COLO829 (cell line): ENCODE measurements at regions not wholly inside any gene's neighbourhood (a gene's known extent, or its start where the extent isn't known, plus 50 kb on each side); places are given as distances from the start of the nearest gene placed in this dataset.
A peak's percentile ranks its signal among the peaks of the same experiment; 100 is the strongest.
"Not testable (repeated sequence)": the region's sequence is repeated elsewhere in the genome, so short reads cannot be mapped to it uniquely, and the experiment has no call there.

ENCODE experiments used
- DNase-seq: peaks from one replicate; pipeline ENCODE4 v3.0.0; 2012; ENCODE audit warnings: low spot score

- no peak for DNase-seq
Measured at GRCh38 chr5:45057564-45057963, 248.8 kb downstream of the MRPS30 start.

GRCh38 chr5:45060724-45061123 lies 252.0 kb downstream of the MRPS30 start:
- DNase-seq, result no peak

GRCh38 chr5:45062044-45062443 lies 253.3 kb downstream of the MRPS30 start:
- DNase-seq, result no peak

GRCh38 chr5:45081082-45081481 lies 272.3 kb downstream of the MRPS30 start:
- DNase-seq, result no peak

- DNase-seq, result no peak
Measured at GRCh38 chr5:45089870-45090269, 281.1 kb downstream of the MRPS30 start.

GRCh38 chr5:45093377-45093776 lies 284.6 kb downstream of the MRPS30 start:
- DNase-seq, result peak; percentile 10

GRCh38 chr5:45094876-45095440 lies 286.2 kb downstream of the MRPS30 start:
- no peak for DNase-seq

- DNase-seq, result no peak
Measured at GRCh38 chr5:45098483-45098882, 289.7 kb downstream of the MRPS30 start.

- DNase-seq, result no peak
Measured at GRCh38 chr5:45101146-45101545, 292.4 kb downstream of the MRPS30 start.

- DNase-seq, result no peak
Measured at GRCh38 chr5:45105491-45105994, 296.8 kb downstream of the MRPS30 start.

- no peak for DNase-seq
Measured at GRCh38 chr5:45109062-45109461, 300.3 kb downstream of the MRPS30 start.

- no peak for DNase-seq
Measured at GRCh38 chr5:45109636-45110035, 300.9 kb downstream of the MRPS30 start.

- DNase-seq, result no peak
Measured at GRCh38 chr5:45110399-45110798, 301.7 kb downstream of the MRPS30 start.

- no peak for DNase-seq
Measured at GRCh38 chr5:45113726-45114125, 305.0 kb downstream of the MRPS30 start.

GRCh38 chr5:45132972-45133371 lies 324.2 kb downstream of the MRPS30 start:
- no peak for DNase-seq

GRCh38 chr5:45162974-45163373 lies 354.2 kb downstream of the MRPS30 start:
- no peak for DNase-seq

- no peak for DNase-seq
Measured at GRCh38 chr5:45171563-45171962, 362.8 kb downstream of the MRPS30 start.

- DNase-seq, result not testable (repeated sequence)
Measured at GRCh38 chr5:45172634-45173033, 363.9 kb downstream of the MRPS30 start.

GRCh38 chr5:45179686-45180085 lies 370.9 kb downstream of the MRPS30 start:
- DNase-seq, result no peak

- no peak for DNase-seq
Measured at GRCh38 chr5:45189042-45189441, 380.3 kb downstream of the MRPS30 start.

- no peak for DNase-seq
Measured at GRCh38 chr5:45189481-45189880, 380.7 kb downstream of the MRPS30 start.

GRCh38 chr5:45195026-45195425 lies 386.3 kb downstream of the MRPS30 start:
- DNase-seq, result no peak
